Mucosa of rectum (tissue), 2 donors: ENCODE measurements at regions not wholly inside any gene's neighbourhood (a gene's known extent, or its start where the extent isn't known, plus 50 kb on each side); places are given as distances from the start of the nearest gene placed in this dataset.

Experiments used
- H3K27ac ChIP-seq, 2 donors: one replicate each; pipeline ENCODE4 v1.7.0; 2013; ENCODE audit warnings: inconsistent platforms in 2 of 2, low read depth in 2 of 2, low read length in 2 of 2
- H3K27me3 ChIP-seq, 2 donors: one replicate each; pipeline ENCODE4 v1.7.0; 2013; ENCODE audit warnings: low read length in 2 of 2; ENCODE audit not compliant: control insufficient read depth in 2 of 2, insufficient read depth in 2 of 2
- H3K36me3 ChIP-seq, 2 donors: one replicate each; pipeline ENCODE4 v1.7.0; 2013; ENCODE audit warnings: low read length in 2 of 2; ENCODE audit not compliant: control insufficient read depth in 2 of 2, insufficient read depth in 2 of 2
- H3K4me1 ChIP-seq, 2 donors: one replicate each; pipeline ENCODE4 v1.7.0; 2013; ENCODE audit warnings: low read length in 2 of 2, mild to moderate bottlenecking in 1 of 2; ENCODE audit not compliant: control insufficient read depth in 2 of 2, insufficient read depth in 2 of 2
- H3K4me3 ChIP-seq, 2 donors: one replicate each; pipeline ENCODE4 v1.7.0; 2013; ENCODE audit warnings: low read length in 2 of 2
- H3K9ac ChIP-seq, 2 donors: one replicate each; pipeline ENCODE4 v1.7.0; 2013; ENCODE audit warnings: low read length in 2 of 2, low read depth in 1 of 2, mild to moderate bottlenecking in 1 of 2
- H3K9me3 ChIP-seq, 2 donors: one replicate each; pipeline ENCODE4 v1.7.0; 2013; ENCODE audit warnings: low read length in 2 of 2; ENCODE audit not compliant: control insufficient read depth in 2 of 2
- donor health status: healthy.
- donor health status: Normal muscosa, but diverticular disease.

DNA sequence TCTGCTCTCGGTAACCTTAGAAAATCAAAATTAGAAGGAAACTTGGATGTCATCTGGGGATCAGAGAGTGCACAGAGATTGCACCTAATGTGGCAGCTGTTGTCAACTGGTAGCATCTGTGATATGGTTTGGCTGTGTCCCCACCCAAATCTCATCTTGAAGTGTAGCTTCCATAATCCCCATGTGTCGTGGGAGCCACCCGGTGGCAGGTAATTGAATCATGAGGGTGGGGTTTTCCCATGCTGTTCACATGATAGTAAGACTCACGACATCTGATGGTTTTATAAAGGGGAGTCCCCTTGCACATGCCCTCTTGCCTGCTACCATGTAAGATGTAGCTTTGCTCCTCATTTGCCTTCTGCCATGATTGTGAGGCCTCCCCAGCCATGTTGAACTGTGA is 127.7 kb upstream of the SRRM4 start:
- Histone ChIP-seq H3K36me3 (no peaks in the 10 kb centered on the region), H3K27ac (no peak overlapping the region), H3K27me3 (no peaks in the 10 kb centered on the region), H3K9ac (no peak overlapping the region), H3K9me3 (no peaks in the 10 kb centered on the region), H3K4me1 (no peaks in the 10 kb centered on the region), H3K4me3 (no peak overlapping the region)

- no peaks in the 10 kb centered on the region for H3K9me3 ChIP-seq
- no peaks in the 10 kb centered on the region for H3K36me3 ChIP-seq
- H3K27ac ChIP-seq: no peak overlapping the region
- H3K4me3 ChIP-seq: no peak overlapping the region
- H3K9ac ChIP-seq: no peak overlapping the region
- H3K27me3 ChIP-seq: no peaks in the 10 kb centered on the region
- H3K4me1 ChIP-seq: no peaks in the 10 kb centered on the region
These were observed 125.5 kb upstream of the SRRM4 start for GRCh38 chr12:118855858-118856257.

- Histone ChIP-seq H3K27me3 (no peaks in the 10 kb centered on the region), H3K9ac (no peak overlapping the region)
These were observed 115.0 kb upstream of the SRRM4 start for GRCh38 chr12:118866346-118866745.

GRCh38 chr12:118870551-118870950 is 110.8 kb upstream of the SRRM4 start:
- no peaks in the 10 kb centered on the region for H3K36me3 ChIP-seq

More at GRCh38 chr12:118866346-118866745, 115.0 kb upstream of the SRRM4 start:
- no peak overlapping the region for H3K27ac ChIP-seq
- no peaks in the 10 kb centered on the region for H3K36me3 ChIP-seq
- H3K4me3 ChIP-seq: no peak overlapping the region
- no peaks in the 10 kb centered on the region for H3K4me1 ChIP-seq
- H3K9me3 ChIP-seq: no peaks in the 10 kb centered on the region

DNA sequence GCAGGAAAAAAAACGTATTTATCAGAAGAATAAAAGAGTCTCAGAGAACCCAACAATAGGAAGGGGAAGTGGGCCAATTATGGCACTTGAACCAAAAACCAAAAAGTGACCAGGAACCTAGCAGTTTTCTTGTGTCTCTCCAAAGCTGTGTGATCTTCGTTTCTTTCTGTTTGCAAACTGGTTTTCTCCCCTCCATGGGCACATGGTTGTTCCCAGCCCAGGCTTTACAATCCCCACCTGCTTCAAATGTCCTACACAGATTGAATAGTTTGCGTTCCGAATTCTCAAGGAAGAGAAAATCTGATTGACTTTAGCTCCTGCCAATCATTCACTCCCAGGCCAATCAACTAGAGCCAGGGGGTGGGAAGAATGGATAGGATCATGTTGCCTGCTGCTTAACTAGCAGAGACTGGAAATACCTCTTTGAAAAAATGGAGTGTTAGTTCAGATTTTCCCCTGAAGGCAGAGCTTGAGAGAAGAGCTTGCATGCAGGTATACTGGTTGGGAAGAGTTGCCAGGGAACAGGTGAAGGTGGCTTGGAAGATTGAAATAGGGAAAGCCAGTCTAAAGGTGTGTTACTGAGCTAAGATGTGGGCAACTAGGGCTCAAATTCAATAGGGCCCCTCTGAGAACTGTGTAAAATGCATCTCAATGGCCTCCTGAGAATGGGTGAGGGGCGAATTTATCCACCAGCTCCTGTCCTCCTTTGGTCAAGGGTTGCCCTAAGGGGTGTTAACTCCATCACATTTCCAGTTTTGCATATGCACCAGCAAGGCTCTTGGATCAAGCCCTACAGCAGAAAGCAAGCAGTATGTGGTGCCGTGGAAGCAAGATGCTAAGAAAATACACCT is 106.4 kb upstream of the SRRM4 start:
- Histone ChIP-seq H3K27me3 (no peaks in the 10 kb centered on the region), H3K36me3 (no peaks in the 10 kb centered on the region), H3K4me1 (no peaks in the 10 kb centered on the region), H3K9ac (no peak overlapping the region), H3K4me3 (no peak overlapping the region), H3K9me3 (no peaks in the 10 kb centered on the region), H3K27ac (no peak overlapping the region)

More at GRCh38 chr12:118870551-118870950, 110.8 kb upstream of the SRRM4 start:
- no peak overlapping the region for H3K27ac ChIP-seq
- no peaks in the 10 kb centered on the region for H3K4me1 ChIP-seq
- H3K9ac ChIP-seq: no peak overlapping the region
- H3K4me3 ChIP-seq: no peak overlapping the region
- H3K9me3 ChIP-seq: no peaks in the 10 kb centered on the region
- no peaks in the 10 kb centered on the region for H3K27me3 ChIP-seq

- no peaks in the 10 kb centered on the region for H3K9me3 ChIP-seq
- no peak overlapping the region for H3K27ac ChIP-seq
- no peak overlapping the region for H3K4me3 ChIP-seq
- no peaks in the 10 kb centered on the region for H3K36me3 ChIP-seq
- no peaks in the 10 kb centered on the region for H3K27me3 ChIP-seq
- H3K9ac ChIP-seq: no peak overlapping the region
- no peaks in the 10 kb centered on the region for H3K4me1 ChIP-seq
These were observed 100.4 kb upstream of the SRRM4 start for GRCh38 chr12:118880720-118881493.

GRCh38 chr12:118884226-118884625 is 97.1 kb upstream of the SRRM4 start:
- Histone ChIP-seq H3K36me3 (no peaks in the 10 kb centered on the region), H3K27me3 (no peaks in the 10 kb centered on the region), H3K4me3 (no peak overlapping the region), H3K9ac (no peak overlapping the region), H3K4me1 (no peaks in the 10 kb centered on the region), H3K27ac (no peak overlapping the region), H3K9me3 (no peaks in the 10 kb centered on the region)

- no peaks in the 10 kb centered on the region for H3K9me3 ChIP-seq
- no peaks in the 10 kb centered on the region for H3K27me3 ChIP-seq
- H3K36me3 ChIP-seq: no peaks in the 10 kb centered on the region
- H3K4me3 ChIP-seq: no peak overlapping the region
- no peak overlapping the region for H3K27ac ChIP-seq
- H3K4me1 ChIP-seq: no peaks in the 10 kb centered on the region
- no peak overlapping the region for H3K9ac ChIP-seq
These were observed 80.3 kb upstream of the SRRM4 start for GRCh38 chr12:118900993-118901392.

- no peaks in the 10 kb centered on the region for H3K27me3 ChIP-seq
- H3K4me3 ChIP-seq: no peak overlapping the region
- H3K9ac ChIP-seq: no peak overlapping the region
- no peaks in the 10 kb centered on the region for H3K36me3 ChIP-seq
- H3K27ac ChIP-seq: no peak overlapping the region
- H3K9me3 ChIP-seq: no peaks in the 10 kb centered on the region
- H3K4me1 ChIP-seq: no peaks in the 10 kb centered on the region
These were observed 72.5 kb upstream of the SRRM4 start for GRCh38 chr12:118908811-118909210.

- H3K4me1 ChIP-seq: no peaks in the 10 kb centered on the region
- no peak overlapping the region for H3K4me3 ChIP-seq
- no peak overlapping the region for H3K9ac ChIP-seq
- no peak overlapping the region for H3K27ac ChIP-seq
- no peaks in the 10 kb centered on the region for H3K36me3 ChIP-seq
- no peaks in the 10 kb centered on the region for H3K9me3 ChIP-seq
- no peaks in the 10 kb centered on the region for H3K27me3 ChIP-seq
These were observed 68.6 kb upstream of the SRRM4 start for GRCh38 chr12:118912697-118913270.
